GM06990 (cell line): ENCODE measurements at regions not wholly inside any gene's neighbourhood (a gene's known extent, or its start where the extent isn't known, plus 50 kb on each side); places are given as distances from the start of the nearest gene placed in this dataset.

Experiments used
- DNase-seq: peaks from one replicate; pipeline ENCODE4 v3.0.0-alpha.2; 2011; ENCODE audit not compliant: insufficient read length; ENCODE audit errors: extremely low read depth
- H3K27me3 ChIP-seq: replicated peaks from 2 replicates; pipeline ENCODE4 v1.6.0; 2011; ENCODE audit warnings: low read length; ENCODE audit not compliant: control insufficient read depth, insufficient read depth
- H3K36me3 ChIP-seq: 2 replicates; pipeline ENCODE4 v1.5.1; 2011; ENCODE audit warnings: low read length; ENCODE audit not compliant: control insufficient read depth, insufficient read depth
- H3K4me3 ChIP-seq: replicated peaks from 2 replicates; pipeline ENCODE4 v1.5.1; 2011; ENCODE audit warnings: low read depth, mild to moderate bottlenecking, control low read depth, low read length
- CTCF ChIP-seq: IDR thresholded peaks from 2 replicates; pipeline ENCODE4 v1.5.1; 2011; ENCODE audit warnings: low read length, control low read depth, mild to moderate bottlenecking, inconsistent platforms; ENCODE audit not compliant: insufficient read depth, poor library complexity, severe bottlenecking

- TF ChIP-seq CTCF: no peak
- no peak overlapping the region for H3K4me3 ChIP-seq
- no peaks in the 10 kb centered on the region for H3K36me3 ChIP-seq
- no peak for DNase-seq
- no peaks in the 10 kb centered on the region for H3K27me3 ChIP-seq
Measured at GRCh38 chr4:136935871-136936270, 596.4 kb downstream of the PCDH18 start.

DNA sequence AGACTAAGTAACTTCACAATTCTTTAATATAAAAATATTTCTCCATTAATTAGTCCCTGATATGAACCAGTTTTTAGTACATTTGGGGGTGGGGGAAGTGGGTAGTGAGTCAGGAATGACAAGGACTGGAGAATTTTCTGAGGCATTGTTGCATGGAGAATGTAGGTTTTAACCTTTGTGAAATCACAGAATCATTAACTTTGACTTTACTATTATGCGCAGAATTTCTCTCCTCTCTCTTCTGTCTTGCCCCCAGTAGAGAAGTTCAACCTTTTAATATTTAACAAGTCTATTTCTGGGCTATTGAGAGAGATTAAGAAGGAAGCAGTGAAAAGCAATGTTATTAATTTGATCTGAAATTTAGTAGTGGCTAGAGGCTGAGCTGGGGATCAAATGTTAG, 597.0 kb downstream of the PCDH18 start:
- TF ChIP-seq CTCF: no peak
- H3K27me3 ChIP-seq: no peaks in the 10 kb centered on the region
- no peaks in the 10 kb centered on the region for H3K36me3 ChIP-seq
- H3K4me3 ChIP-seq: no peak overlapping the region
- no peak for DNase-seq

DNA sequence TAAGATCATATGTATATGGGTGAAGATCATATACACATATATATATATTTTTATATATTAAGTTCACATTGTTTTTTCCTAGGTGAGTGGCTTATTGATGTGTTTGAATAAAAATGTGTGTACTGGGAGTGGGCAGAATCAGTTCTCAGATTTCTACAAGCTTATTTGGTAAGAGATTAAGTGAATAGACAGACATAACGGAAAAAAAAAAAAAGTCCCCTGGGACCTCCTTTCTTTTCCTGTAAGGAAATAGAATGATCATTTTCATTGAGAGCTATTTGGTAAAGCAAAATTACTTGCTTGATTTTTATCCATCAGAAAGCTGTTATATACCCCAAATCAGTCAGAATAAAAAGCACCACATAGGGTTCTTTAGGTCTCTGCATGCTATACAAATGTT, 597.7 kb downstream of the PCDH18 start:
- H3K27me3 ChIP-seq: no peaks in the 10 kb centered on the region
- no peak for DNase-seq
- no peak for TF ChIP-seq CTCF

DNA sequence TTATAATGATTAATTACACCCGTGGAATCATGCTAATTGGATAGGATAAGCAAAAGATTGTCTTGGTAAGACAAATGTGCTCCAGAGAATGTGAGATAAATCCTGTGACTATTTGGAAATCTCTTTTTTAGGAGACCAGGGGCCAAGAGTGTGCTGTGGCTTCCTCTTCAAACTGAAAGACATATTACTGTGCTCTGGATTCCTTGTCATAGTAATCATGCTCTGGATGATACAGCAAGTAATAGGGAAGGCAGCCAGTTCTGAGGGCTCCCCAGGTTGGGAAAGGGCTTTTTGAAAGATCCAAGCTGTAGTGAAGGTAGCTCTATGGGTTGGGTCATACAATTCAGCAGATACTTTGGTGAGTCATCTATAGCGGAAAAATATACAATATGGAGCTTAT, 600.5 kb downstream of the PCDH18 start:
- H3K36me3 ChIP-seq: no peaks in the 10 kb centered on the region
- no peak for DNase-seq
- no peaks in the 10 kb centered on the region for H3K27me3 ChIP-seq
- no peak overlapping the region for H3K4me3 ChIP-seq
- TF ChIP-seq CTCF: no peak

More for the DNA sequence above, 597.7 kb downstream of the PCDH18 start:
- H3K36me3 ChIP-seq: no peaks in the 10 kb centered on the region
- H3K4me3 ChIP-seq: no peak overlapping the region

GRCh38 chr4:136928957-136929411, 603.3 kb downstream of the PCDH18 start:
- Histone ChIP-seq H3K4me3 (no peak overlapping the region), H3K36me3 (no peaks in the 10 kb centered on the region), H3K27me3 (no peaks in the 10 kb centered on the region)
- no peak for DNase-seq
- no peak for TF ChIP-seq CTCF

GRCh38 chr4:136927172-136927571, 605.1 kb downstream of the PCDH18 start:
- H3K4me3 ChIP-seq: no peak overlapping the region
- H3K36me3 ChIP-seq: no peaks in the 10 kb centered on the region
- no peak for TF ChIP-seq CTCF
- DNase-seq: no peak
- no peaks in the 10 kb centered on the region for H3K27me3 ChIP-seq
